ENCODE measurements at regions not wholly inside any gene's neighbourhood (a gene's known extent, or its start where the extent isn't known, plus 50 kb on each side); places are given as distances from the start of the nearest gene placed in this dataset.

- no peak for TF ChIP-seq CTCF (IDR thresholded peaks at IDR 0.05; ENCODE audit: control extremely low read depth in 1 of 3, insufficient read depth in 1 of 3, low read depth in 1 of 3, low read length in 3 of 3)
- no peak for TF ChIP-seq POLR2AphosphoS5 (IDR thresholded peaks at IDR 0.05; ENCODE audit: low read depth, low read length)
- no peak for TF ChIP-seq SIX5 (IDR thresholded peaks at IDR 0.05; ENCODE audit: low read depth, low read length)
Observed at GRCh38 chr4:186906722-186907121, 183.1 kb upstream of the FAT1 start.

Measured in H1 (cell line).